ENCODE measurements at regions not wholly inside any gene's neighbourhood (a gene's known extent, or its start where the extent isn't known, plus 50 kb on each side); places are given as distances from the start of the nearest gene placed in this dataset.
"Not testable (repeated sequence)": the region's sequence is repeated elsewhere in the genome, so short reads cannot be mapped to it uniquely, and the experiment has no call there.

DNA sequence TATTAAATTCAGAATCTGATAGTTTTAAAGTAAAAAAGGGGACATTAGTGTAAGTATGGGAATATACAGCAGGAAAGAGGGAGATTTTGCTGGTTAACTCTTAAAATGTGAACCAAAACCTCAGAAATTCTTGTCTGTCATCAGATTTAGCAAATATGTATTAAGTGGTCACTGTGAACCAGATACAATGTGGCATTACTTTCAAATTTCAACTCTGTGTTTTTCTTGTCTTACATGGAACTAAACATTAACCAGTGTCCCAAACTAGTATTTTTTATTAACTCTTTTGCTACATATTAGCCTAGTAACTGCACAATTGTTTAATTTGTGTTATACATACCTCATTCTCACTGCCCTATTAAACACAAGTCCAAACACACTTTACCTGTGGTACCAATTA is 259.9 kb upstream of the RASA1 start:
- DNase-seq (no peak), ATAC-seq (no peak)
- Mint-ChIP-seq H3K27ac (no peak overlapping the region), H3K27me3 (no peaks in the 10 kb centered on the region), H3K36me3 (ENCODE audit: low read depth) (no peaks in the 10 kb centered on the region), H3K4me3 (no peak overlapping the region), H3K4me1 (no peaks in the 10 kb centered on the region), H3K9me3 (no peaks in the 10 kb centered on the region)

DNA sequence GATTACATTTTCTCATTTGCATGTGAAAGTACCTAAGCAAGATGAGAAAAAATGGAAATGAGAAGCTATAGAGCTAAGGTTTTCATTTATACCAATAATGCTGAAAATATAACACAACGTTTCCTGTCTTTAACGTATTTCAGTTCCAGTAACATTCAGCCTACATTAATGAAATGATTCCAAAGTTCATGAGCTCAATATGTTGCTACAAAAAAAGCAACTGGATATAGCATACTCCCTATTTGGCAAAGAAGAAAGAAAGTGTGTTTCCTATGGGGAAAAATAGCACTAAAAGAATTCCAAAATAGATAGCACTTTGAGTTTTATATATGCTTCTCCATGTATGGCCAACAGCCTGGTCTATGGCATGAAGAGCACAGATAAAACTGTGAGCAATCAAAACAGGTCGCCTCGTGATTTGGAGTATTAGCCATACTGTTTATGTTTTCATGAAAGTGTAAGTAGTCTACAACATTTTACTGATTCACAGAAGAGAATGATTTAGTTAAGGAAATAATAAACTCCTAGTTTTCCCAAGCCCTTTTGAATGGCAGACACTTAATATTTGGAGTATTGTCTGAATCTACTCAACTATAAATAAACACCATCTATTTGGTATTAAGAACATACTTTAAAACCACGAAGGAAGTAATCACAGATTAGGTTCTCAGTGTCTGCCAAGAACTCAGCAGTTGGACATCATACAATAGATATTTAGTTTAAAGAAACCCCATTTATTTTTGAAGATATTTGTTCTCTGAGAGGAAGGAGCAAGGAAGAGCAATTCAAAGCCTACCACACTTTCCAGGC is 258.7 kb upstream of the RASA1 start:
- no peaks in the 10 kb centered on the region for H3K9me3 Mint-ChIP-seq
- no peaks in the 10 kb centered on the region for H3K4me1 Mint-ChIP-seq
- no peaks in the 10 kb centered on the region for H3K36me3 Mint-ChIP-seq (ENCODE audit: low read depth)
- no peak overlapping the region for H3K4me3 Mint-ChIP-seq
- no peaks in the 10 kb centered on the region for H3K27me3 Mint-ChIP-seq
- ATAC-seq = no peak
- H3K27ac Mint-ChIP-seq = no peak overlapping the region
- no peak for DNase-seq

DNA sequence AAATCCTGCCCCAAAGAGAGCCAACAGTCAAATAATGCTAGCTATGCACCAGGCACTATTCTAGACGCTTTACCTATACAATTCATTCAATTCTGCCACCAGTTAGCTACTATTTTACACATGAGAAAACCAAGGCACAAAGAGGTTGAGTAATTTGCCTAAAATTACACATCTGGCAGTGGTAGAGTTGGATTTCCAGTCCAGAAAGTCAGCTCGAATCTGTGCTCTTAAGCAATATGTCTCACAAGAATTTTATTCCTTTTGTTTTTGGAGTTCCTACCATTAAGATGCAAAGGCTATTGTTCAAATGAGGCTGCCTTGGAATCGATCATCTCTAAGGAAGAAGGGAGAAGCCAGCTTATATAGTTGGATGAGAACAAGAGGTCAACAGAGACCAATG is 256.9 kb upstream of the RASA1 start:
- H3K4me3 Mint-ChIP-seq = no peak overlapping the region
- no peaks in the 10 kb centered on the region for H3K36me3 Mint-ChIP-seq (ENCODE audit: low read depth)
- ATAC-seq (no peak), DNase-seq (no peak)
- H3K27me3 Mint-ChIP-seq = no peaks in the 10 kb centered on the region
- no peaks in the 10 kb centered on the region for H3K9me3 Mint-ChIP-seq
- no peaks in the 10 kb centered on the region for H3K4me1 Mint-ChIP-seq
- H3K27ac Mint-ChIP-seq = no peak overlapping the region

DNA sequence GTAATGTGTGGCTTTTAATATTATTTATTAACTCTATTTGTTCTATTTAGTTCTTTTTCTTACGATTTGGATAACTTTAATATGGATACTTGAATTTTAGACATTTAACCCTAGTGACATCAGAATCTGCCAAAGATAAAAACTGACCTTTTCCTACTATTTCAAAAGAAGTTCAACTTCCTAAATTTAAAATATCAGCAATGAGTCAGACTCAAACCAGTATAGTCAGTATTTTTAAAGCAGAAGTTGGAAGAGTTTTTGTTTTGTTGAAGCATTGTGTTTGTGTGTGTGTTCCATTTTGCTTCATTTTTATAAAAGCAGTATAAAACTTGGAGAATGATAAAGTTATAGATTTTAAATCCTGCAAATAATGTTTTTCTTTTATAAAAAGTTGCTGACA is 251.8 kb upstream of the RASA1 start:
- Mint-ChIP-seq H3K27ac (no peak overlapping the region), H3K36me3 (ENCODE audit: low read depth) (no peaks in the 10 kb centered on the region)
- no peak for ATAC-seq

DNA sequence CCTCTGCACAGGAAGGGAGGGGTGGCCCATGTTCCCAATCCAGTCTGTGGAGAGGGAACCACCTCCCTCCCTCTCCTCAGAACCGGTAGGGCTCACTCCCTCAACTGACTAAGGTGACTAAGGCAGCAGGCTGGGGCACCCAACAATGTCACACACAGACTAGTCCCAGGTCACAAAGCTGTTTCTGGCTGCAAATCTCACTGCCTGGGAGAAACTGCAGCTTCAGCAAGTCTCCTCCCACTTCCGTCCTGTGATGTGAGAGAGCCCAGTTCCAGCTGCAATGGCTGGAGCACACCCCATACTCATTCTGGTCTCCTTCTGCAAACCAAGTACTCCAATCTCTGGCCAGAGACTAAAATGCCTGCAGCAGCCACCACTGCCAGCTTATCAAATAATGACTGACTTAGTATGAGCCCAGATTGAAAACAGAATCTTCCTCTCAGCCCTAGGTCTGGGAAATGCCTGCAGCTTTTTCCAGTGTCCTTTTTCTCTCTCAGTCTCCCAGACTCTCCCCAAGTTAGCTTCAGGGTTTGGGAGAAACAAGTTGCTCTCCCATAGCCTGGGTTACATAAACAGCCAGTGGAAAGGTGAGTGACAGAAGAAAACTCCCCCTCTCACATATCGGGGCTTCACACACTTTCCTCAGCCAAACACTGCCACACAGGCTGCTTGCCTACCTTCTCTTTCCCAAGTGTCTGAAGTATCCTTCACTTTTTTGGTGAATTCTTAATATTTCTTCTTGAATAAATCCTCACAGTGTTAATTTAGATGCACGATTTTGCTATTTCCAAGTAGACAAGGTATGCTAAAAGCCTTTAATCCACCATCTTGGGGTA is 247.4 kb upstream of the RASA1 start:
- H3K9me3 Mint-ChIP-seq = peaks cover 5% of the 10 kb centered on the region
- peaks cover 25% of the 10 kb centered on the region for H3K4me1 Mint-ChIP-seq
- no peaks in the 10 kb centered on the region for H3K36me3 Mint-ChIP-seq (ENCODE audit: low read depth)
- no peak overlapping the region for H3K27ac Mint-ChIP-seq
- H3K27me3 Mint-ChIP-seq = no peaks in the 10 kb centered on the region
- H3K4me3 Mint-ChIP-seq = no peak overlapping the region
- DNase-seq (peak; percentile 19), ATAC-seq (peak; percentile 76)

More for the DNA sequence above, 251.8 kb upstream of the RASA1 start:
- H3K4me3 Mint-ChIP-seq = no peak overlapping the region
- H3K4me1 Mint-ChIP-seq = peaks cover 16% of the 10 kb centered on the region
- no peak for DNase-seq
- H3K27me3 Mint-ChIP-seq = no peaks in the 10 kb centered on the region
- H3K9me3 Mint-ChIP-seq = no peaks in the 10 kb centered on the region

DNA sequence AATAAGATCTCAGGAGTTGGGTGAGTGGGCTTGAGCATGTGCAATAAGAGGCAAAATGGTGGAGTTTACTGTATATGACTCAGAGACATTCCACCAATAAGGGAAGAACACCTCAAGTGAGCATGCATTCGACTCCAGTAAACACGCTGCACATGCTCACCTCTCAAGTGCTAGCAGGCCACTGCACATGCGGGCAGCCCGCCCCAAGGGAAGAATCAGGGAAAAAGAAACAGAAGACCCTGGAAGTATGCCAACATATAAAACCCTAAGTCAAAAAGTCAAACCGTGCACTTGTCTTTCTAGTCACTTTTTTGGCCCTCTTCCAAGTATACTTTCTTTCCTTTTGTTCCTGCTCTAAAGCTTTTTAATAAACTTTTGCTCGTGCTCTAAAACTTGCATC is 245.3 kb upstream of the RASA1 start:
- ATAC-seq (no peak), DNase-seq (no peak)
- no peaks in the 10 kb centered on the region for H3K36me3 Mint-ChIP-seq (ENCODE audit: low read depth)
- H3K27ac Mint-ChIP-seq = no peak overlapping the region
- H3K4me1 Mint-ChIP-seq = peaks cover 25% of the 10 kb centered on the region
- no peak overlapping the region for H3K4me3 Mint-ChIP-seq
- H3K9me3 Mint-ChIP-seq = peaks cover 5% of the 10 kb centered on the region
- no peaks in the 10 kb centered on the region for H3K27me3 Mint-ChIP-seq

DNA sequence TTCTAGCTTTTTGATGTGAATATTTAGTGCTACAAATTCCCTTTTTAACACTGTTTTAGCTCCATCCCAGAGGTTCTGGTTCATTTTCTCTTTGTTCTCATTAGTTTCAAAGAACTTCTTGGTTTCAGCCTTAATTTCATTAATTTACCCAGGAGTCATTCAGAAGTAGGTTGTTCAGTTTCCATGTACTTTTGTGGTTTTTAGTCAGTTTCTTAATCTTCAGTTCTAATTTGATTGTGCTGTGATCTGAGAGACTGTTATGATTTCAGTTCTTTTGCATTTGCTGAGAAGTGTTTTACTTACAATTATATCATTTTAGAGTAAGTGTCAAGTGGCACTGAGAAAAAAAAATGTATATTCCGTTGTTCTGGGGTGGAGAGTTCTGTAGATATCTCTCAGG is 240.1 kb upstream of the RASA1 start:
- Mint-ChIP-seq H3K4me3 (no peak overlapping the region), H3K9me3 (peaks cover 11% of the 10 kb centered on the region), H3K27ac (no peak overlapping the region), H3K27me3 (no peaks in the 10 kb centered on the region), H3K36me3 (ENCODE audit: low read depth) (no peaks in the 10 kb centered on the region), H3K4me1 (peaks cover 18% of the 10 kb centered on the region)
- DNase-seq (no peak), ATAC-seq (no peak)

DNA sequence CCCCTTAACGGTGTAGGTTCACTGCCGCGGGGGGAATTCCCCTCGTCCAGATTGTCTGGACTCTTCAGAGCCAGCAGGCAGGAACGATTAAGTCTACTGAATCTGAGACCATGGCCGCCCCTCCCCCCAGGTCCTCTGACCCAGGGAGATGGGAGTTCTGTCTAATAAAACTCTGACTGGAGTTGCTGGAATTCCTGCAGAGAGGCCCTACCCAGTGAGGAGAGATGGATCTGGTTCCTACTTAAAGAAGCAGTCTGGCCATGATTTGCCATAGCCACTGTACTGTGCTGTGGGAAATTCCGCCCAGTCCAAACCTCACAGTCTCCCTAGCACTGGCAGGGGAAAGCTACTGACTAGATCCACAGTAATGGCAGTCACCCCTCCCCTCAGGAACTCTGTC is 237.7 kb upstream of the RASA1 start:
- Mint-ChIP-seq H3K9me3 (peaks cover 6% of the 10 kb centered on the region), H3K27me3 (no peaks in the 10 kb centered on the region), H3K4me3 (no peak overlapping the region), H3K36me3 (ENCODE audit: low read depth) (no peaks in the 10 kb centered on the region), H3K4me1 (peaks cover 18% of the 10 kb centered on the region), H3K27ac (no peak overlapping the region)
- no peak for DNase-seq
- ATAC-seq = no peak

DNA sequence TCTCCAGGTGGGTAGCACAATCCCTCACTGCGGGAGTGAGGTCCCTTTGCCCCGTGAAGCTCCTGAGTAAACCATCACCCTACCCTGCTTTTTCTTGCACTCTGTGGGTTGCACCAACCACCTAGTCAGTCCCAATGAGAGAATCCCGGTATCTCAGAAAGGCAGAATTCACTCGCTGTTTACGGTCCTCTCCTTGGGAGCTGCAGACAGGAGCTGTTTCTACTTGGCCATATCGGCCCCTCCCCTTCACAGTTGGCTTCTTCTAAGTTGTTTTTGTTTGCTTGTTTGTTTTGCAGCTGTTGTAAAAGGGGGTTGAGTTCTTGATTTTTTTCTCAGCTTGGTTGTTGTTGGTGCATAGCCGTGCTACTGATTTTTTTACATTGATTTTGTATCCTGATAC is 237.0 kb upstream of the RASA1 start:
- H3K4me3 Mint-ChIP-seq = no peak overlapping the region
- H3K36me3 Mint-ChIP-seq (ENCODE audit: low read depth) = no peaks in the 10 kb centered on the region
- no peak overlapping the region for H3K27ac Mint-ChIP-seq
- H3K27me3 Mint-ChIP-seq = no peaks in the 10 kb centered on the region
- H3K9me3 Mint-ChIP-seq = peaks cover 6% of the 10 kb centered on the region
- peaks cover 24% of the 10 kb centered on the region for H3K4me1 Mint-ChIP-seq
- ATAC-seq = no peak
- DNase-seq = no peak

DNA sequence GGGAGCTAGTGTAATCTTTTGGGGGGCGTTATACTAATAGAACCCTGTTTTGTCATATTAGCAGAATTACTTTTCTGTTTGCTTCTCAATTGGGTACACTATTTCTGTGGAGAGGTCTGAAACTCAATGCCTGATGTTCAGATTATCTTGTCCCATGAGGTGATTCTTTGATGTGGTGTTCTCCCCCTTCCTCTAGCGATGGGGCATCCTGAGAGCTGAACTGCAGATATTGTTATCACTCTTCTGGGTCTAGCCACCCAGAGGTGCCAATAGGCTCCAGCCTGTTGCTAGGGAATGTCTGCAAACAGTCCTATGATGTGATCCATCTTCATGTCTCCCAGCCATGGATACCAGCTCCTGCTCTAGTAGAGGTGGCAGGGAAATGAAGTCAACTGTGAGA is 233.1 kb upstream of the RASA1 start:
- no peak overlapping the region for H3K4me3 Mint-ChIP-seq
- H3K9me3 Mint-ChIP-seq = peaks cover 12% of the 10 kb centered on the region
- H3K27me3 Mint-ChIP-seq = no peaks in the 10 kb centered on the region
- ATAC-seq (no peak), DNase-seq (no peak)
- H3K4me1 Mint-ChIP-seq = peaks cover 11% of the 10 kb centered on the region
- H3K36me3 Mint-ChIP-seq (ENCODE audit: low read depth) = peaks cover 2% of the 10 kb centered on the region
- no peak overlapping the region for H3K27ac Mint-ChIP-seq

DNA sequence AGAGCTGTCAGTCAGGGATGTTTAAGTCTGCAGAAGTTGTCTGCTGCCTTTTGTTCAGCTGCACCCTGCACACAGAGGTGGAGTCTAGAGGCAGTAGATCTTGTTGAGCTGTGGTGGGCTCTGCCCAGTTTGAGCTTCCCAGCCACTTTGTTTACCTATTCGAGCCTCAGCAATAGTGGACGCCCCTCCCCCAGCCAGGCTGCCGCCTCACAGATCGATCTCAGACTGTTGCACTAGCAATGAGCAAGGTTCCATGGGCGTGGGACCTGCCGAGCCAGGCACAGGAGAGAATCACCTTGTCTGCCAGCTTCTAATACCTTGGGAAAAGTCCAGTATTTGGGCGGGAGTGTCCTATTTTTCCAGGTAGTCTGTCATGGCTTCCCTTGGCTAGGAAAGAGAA is 225.1 kb upstream of the RASA1 start:
- H3K9me3 Mint-ChIP-seq = peaks cover 6% of the 10 kb centered on the region
- DNase-seq = no peak
- no peak overlapping the region for H3K4me3 Mint-ChIP-seq
- ATAC-seq = no peak
- H3K36me3 Mint-ChIP-seq (ENCODE audit: low read depth) = peaks cover under 1% of the 10 kb centered on the region
- H3K27me3 Mint-ChIP-seq = no peaks in the 10 kb centered on the region
- H3K4me1 Mint-ChIP-seq = peaks cover 9% of the 10 kb centered on the region
- H3K27ac Mint-ChIP-seq = no peak overlapping the region

DNA sequence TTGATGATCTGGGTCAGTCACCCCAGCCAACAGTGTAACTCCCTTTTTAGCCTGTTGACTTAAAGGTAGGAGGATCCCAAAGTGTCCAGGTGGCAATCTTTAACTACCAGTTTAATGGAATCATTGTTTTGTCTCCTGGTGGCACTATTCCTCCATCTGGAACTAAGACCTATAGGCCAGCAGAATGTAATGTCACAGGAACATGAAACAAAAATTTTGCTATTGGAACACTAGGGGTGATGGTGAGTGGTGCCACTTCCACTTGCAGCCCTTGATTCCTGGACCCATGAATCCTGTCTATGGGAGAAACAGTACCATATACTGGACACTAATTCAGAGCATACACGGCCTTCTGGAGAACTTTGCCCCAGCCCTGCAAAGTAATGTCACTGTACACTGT is 219.5 kb upstream of the RASA1 start:
- Mint-ChIP-seq H3K27me3 (no peaks in the 10 kb centered on the region), H3K4me3 (no peak overlapping the region), H3K27ac (no peak overlapping the region), H3K36me3 (ENCODE audit: low read depth) (peaks cover 6% of the 10 kb centered on the region), H3K9me3 (peaks cover 9% of the 10 kb centered on the region), H3K4me1 (no peaks in the 10 kb centered on the region)
- DNase-seq = no peak
- no peak for ATAC-seq

DNA sequence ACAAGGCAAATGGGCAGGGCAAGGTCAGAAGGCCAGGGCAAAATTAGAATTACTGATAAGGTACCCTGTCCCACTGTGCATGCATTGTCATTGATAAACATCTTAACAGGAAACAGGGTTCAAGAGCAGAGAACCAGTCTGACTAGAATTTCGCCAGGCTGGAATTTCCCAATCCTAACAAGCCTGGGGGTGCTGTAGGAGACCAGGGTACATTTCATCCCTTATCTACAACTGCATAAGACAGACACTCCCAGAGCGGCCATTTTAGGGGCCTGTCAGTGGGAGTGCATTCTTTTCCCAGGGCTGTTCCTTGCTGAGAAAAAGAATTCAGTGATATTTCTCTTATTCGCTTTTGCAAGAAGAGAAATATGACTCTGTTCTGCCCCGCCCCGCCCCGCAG is 218.7 kb upstream of the RASA1 start:
- H3K27me3 Mint-ChIP-seq; H3K36me3 Mint-ChIP-seq (ENCODE audit: low read depth); H3K4me1 Mint-ChIP-seq; ATAC-seq; DNase-seq; H3K27ac Mint-ChIP-seq; H3K4me3 Mint-ChIP-seq; H3K9me3 Mint-ChIP-seq: not testable (repeated sequence)

DNA sequence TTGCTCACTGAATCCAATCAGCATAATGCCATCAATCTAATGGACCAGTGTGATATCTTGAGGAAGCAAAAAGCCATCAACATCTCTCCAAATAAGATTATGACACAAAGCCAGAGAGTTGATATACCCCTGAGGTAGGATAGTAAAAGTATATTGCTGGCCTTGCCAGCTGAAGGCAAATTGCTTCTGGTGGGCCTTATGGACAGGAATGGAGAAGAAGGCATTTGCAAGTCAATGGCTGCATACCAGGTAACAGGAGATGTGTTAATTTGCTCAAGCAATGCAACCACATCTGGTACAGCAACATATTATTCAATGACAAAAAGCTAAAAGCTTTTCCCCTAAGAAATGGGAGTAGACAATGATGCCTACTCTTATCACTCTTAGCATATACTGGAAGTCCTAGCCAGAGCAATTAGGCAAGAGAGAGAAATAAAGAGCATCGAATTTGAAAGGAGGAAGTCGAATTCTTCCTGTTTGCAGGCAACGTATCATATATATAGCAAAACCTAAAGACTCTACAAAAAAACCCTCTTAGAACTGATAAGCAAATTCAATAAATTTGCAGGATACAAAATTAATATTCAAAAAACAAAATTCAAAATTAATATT is 216.1 kb upstream of the RASA1 start:
- Mint-ChIP-seq H3K4me1 (no peaks in the 10 kb centered on the region), H3K27ac (no peak overlapping the region), H3K36me3 (ENCODE audit: low read depth) (peaks cover 6% of the 10 kb centered on the region), H3K4me3 (no peak overlapping the region), H3K27me3 (no peaks in the 10 kb centered on the region), H3K9me3 (peaks cover 14% of the 10 kb centered on the region)
- ATAC-seq (no peak), DNase-seq (no peak)

DNA sequence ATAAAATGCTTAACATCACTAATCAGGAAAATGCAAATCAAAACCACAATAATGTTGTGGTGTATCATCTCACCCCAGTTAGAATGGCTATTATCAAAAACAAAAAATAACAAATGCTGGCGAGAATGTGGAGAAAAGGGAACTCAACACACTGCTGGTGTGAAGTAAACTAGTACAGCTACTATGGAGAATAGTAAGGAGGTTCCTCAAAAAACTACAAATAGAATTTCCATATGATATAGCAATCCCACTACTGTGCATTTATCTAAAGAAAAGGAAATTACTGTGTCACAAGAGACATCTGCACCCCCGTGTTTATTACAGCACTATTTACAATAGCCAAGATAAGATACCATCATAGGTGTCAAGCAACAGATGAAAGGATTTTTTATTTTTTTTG is 214.5 kb upstream of the RASA1 start:
- no peaks in the 10 kb centered on the region for H3K4me1 Mint-ChIP-seq
- peaks cover 6% of the 10 kb centered on the region for H3K36me3 Mint-ChIP-seq (ENCODE audit: low read depth)
- DNase-seq (no peak), ATAC-seq (no peak)
- no peak overlapping the region for H3K4me3 Mint-ChIP-seq
- H3K9me3 Mint-ChIP-seq = peaks cover 14% of the 10 kb centered on the region
- no peaks in the 10 kb centered on the region for H3K27me3 Mint-ChIP-seq
- no peak overlapping the region for H3K27ac Mint-ChIP-seq
